Activated CD8-positive, alpha-beta memory T cell treated with anti-CD3 and anti-CD28 coated beads for 4 hours (primary cell): ENCODE measurements at regions not wholly inside any gene's neighbourhood (a gene's known extent, or its start where the extent isn't known, plus 50 kb on each side); places are given as distances from the start of the nearest gene placed in this dataset.
"Not testable (repeated sequence)": the region's sequence is repeated elsewhere in the genome, so short reads cannot be mapped to it uniquely, and the experiment has no call there.

ENCODE experiments used
- DNase-seq, 2 donors: peaks; one replicate each; pipeline ENCODE4 v3.0.0-alpha.2; 2020; ENCODE audit warnings: low read depth in 2 of 2

DNA sequence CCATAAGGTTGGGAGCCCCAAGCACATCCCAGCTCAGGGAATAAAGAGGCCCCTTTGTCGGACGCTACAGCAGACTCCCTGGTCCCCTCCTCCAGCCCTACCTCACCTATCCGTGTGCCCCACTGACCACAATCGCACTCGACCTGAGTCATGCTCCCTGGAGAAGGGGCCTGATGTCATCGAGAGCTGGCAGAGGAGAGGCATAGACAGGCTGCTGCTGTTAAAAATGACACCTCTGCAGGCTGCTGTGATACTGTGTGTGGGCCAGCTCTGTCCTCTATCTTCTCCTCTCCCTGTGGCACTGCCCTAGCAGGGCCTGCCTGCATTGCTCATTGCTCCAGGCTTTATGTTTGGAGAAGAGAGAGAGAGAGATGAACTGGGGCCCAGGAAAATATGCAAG lies 123.4 kb upstream of the SYT13 start:
- DNase-seq, result no peak

DNA sequence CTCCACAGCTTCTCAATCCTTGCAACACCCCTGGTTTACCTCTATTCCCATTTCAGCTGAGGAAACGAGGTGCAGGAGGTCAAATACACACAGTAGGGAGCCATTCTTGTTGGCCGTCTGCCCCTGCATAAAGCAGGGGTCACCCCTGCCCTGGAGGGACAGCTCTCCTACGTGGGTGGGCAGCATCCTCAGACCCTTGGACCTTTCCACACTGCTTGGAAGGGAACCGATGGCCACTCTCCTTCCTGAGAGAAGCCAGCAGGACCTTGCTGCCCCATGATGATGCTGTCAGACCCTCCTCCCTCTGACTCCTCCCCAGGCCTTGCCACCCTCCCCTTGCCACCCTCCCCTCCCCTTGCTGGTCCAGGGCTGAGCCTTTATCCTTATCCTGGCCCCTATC lies 121.1 kb upstream of the SYT13 start:
- DNase-seq, result no peak

DNA sequence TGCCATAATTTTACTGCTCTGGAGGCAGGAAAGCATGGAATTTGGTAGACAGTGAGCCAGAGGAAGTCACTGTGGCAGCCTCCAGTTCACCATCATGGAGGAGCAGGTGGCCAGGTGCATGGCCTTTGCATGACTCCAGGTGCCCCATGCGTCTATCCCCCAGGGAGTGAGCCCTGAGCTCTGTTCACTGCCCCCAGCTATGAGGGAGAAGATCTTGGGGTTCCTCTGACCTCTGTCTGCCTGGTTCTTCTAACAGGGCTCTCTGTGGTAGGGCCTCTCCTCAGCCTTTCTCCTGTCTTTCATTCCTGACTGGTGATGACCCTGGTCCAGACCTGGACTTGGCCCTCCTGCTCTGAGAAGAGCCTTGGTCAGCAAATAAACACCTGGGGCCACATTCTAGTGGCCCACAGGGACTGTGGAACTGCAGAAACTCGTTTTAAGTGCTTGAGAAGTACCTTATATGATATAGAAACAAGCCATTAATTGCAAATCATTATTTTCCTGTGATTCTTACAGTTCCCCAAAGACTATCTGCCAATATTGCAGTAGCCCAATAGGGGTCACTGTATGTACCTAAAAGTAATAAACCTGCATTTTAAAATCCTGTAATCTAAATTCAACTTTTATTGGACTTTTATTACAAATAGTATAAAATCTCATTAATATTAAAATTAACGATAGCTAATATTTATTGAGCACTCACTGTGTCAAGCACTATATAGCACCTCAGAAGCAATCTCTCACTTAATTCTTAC lies 120.0 kb upstream of the SYT13 start:
- DNase-seq, result no peak

DNA sequence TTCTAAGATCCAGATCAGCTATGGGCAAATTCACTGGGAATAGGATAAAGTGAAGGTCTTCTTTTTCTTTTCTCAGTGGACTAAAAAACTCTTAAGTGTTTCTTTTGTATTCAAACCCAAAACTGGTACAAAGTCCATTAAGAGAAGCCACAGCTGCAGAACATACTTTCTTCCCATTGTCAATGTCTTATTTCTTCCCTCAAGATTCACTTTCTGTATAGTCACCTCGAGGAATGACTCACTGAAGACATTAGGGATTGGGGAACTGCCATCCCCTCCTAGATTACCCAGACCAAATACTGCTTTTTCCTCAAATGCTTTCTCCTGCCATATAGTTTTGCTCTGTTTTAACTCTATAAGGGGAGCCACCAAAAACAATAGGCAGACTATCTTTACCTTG lies 117.4 kb upstream of the SYT13 start:
- DNase-seq, result not testable (repeated sequence)

DNA sequence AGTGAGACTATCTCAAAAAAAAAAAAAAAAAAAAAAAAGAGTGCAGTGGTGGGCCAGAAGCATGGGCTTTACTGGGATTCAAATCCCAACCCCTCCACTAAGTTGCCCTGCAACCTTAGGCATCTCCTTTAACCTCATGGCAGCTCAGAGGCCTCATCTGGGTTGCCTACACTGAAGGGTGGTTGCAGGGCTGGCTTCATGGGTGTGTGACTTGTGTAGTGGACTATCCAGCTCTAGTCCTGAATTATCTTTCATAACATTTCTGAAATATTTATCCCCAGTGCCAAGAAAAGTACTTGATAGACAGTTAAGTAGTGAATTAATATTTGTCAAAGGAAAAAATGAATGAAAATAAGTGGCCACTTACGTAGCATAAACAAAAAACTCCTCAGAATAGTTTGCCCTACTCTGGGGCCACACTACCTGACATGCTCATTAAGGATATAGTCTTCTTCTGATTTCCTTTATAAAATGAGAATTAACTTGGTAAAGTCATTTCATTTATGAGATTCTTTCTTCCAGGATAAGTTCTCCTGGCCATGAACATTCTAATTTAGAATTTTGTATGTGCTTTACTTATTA lies 116.0 kb upstream of the SYT13 start:
- no peak for DNase-seq

DNA sequence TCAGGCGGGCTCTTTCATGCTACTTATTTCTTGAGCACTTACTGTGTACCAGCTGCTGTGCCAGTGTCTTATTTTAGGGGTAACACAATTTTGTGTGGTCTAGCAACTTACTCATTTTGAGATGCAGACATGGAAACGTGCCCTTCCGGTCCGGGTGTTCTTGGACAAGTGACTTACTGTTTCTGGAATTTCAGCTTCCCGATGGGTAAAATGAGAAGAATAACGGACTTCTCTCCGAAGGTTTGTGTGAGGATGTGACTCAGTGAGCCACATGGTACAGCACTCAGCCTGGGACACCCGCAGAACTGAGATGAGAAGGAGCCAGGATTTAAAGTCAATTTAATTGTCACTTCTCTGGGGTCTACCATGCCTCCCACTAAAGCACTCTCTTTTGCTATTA lies 114.5 kb upstream of the SYT13 start:
- DNase-seq, result no peak

DNA sequence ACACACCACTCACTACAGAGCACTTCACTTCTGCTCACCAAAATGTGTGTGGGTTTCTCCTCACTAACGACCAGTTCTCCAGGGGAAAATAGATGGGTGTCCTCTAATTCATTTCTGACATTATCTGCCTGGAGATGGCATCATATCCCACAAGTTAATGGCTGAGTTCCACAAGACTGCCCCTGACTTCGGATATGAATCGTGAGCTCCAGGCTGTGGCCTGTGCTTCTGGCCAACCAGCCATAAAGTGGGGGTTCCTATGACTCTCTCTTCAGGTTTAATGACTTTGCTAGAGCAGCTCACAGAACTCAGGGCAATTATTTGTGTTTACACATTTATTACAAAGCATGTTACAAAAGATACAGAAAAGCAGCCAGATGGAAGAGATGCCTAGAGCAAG lies 113.0 kb upstream of the SYT13 start:
- DNase-seq, result no peak

DNA sequence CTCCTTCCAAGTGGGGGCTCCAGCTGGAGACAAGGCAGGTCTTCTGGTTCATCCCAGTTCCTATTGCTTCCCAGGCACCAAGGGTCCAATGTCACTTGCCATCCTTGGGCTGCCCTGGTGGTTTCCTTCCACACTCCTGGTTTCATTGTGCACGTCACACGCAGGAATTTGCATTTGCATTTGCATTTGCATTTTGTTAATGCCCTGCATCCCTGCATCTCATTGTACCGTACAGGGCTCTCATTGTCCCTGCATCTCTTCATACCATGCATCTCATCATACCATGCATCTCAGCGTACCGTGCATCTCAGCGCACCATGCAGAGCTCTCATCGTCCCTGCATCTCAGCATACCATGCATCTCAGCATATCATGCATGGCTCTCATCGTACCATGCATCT lies 112.2 kb upstream of the SYT13 start:
- DNase-seq, result no peak

DNA sequence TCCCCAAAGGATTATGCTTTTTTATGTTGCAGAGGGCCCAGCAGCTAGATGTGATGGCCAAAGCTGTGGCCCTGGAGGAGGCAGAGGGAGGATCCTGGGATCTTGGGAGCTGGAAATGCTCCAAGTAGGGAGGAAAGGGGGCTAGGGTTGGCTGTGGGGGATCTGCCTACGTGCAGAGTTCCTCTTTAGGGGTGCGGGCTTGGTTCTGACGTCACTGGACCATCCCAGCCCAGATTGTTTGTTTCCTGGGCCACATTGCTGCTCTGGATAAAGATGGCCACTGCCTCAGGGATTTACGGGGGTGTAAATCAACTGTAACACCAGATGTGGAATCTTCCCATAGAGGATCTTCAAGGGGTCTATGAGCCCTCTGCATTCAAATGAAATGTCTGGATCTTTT lies 110.3 kb upstream of the SYT13 start:
- no peak for DNase-seq

DNA sequence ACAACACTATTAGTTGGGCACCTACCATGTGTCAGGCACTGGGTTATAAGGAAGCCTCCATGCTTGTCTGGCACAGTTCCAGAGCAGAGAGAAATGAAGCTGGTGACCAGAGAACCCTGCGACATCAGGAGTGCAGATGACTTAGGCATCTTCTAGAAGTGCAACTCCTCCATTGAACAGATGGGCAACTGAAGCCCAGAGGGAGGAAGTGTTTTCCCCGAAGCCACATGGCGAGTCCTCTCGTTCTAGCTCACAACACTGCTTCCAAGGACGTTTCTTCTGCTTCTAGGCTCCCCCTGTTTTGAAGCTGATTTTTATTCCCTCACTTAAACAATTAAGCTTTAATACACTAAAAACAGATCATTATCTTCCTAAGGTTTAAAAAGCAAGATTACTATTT lies 109.8 kb upstream of the SYT13 start:
- no peak for DNase-seq

DNA sequence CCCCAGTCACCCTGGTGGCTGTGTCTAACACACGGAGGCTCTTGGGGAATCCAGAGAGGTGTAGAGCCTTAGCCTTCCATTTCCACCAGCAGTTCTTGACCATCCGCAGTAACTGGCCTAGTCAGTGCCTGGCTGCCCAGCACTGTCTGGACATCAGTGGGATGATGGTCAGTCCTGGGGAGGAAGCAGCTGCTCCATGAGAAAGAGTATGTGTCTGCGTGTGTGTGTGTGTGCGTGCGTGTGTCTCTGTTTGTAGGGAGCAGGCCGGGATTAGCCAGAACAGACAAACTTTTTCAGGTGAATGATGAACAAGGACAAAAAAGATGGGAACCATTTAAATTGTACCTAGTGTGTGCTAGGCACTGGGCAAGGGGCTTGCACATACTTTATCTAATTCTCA lies 109.3 kb upstream of the SYT13 start:
- DNase-seq, result no peak

DNA sequence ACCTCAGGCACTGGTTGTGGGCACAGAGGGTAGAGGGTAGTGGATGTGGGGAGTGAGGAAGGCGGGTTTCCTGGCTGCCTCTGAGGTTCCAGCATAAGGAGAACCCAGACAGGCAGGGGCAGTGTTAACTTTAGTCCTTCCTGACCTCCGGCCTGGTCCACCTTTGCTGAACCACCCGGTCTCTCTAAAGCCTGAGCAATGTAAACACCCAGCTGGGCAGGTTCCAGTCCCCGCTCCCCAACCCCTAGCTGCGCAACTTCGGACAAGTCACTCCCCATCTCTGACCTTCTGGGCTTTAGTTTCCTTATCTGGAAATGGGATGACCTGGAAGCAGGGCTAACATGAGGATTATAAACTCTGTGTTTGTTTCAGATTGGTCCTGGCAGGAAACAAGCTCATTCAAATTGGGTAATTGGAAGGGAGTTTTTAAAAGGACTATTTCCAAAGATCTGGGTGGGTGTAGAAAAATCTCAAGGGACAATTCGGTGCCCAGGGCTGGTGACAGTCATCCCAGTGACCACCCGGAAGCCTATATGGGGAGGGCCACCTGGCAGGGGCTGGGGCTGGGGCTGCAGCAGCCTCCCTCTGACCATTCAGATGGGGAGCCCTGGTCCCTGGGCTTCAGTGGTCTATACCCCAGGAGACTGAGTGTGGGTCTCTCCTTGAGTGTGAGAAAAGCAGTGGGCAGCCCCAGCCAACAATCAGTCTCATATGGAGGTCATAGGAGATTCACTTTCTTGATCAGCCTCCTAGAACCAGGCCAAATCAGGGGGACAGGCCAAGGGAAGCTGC lies 108.3 kb upstream of the SYT13 start:
- no peak for DNase-seq

DNA sequence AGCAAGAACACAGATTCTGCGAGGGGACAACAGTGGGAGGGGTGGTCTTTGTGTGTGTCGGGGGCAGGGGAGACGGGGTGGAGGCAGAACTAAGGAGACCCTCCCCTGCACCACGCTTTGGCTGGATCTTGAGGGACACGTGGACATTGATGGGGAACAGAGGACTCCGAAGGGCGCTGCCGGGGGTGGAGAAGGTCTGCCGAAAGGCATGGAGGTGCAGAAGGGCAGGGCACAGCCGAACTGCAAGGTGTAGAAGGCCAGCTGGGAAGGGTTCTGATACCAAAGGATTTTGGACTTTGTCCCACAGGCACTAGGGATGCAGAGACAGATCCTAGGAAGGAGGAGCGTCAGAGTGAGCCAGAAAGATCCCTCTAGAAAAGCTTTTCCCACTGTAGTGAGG lies 107.7 kb upstream of the SYT13 start:
- no peak for DNase-seq

DNA sequence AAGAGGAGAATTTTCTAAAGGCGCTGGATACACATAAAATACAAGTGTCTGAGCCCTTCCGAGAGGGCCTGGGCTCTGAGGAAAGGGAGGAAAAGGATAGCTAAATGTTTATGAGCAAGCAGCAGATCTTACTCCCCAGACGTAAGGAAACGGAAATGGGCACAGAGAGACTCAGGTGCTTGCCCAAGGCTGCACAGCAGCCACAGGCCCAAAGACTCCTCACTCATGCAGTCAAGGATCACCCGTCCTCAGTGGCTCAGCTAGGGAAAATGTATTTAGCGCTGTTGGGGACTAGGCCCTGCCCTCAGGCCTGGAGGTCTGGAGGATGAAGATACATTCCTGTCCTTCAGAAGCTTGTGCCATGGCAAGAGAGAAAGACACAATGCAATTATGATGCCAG lies 107.2 kb upstream of the SYT13 start:
- DNase-seq, result no peak

DNA sequence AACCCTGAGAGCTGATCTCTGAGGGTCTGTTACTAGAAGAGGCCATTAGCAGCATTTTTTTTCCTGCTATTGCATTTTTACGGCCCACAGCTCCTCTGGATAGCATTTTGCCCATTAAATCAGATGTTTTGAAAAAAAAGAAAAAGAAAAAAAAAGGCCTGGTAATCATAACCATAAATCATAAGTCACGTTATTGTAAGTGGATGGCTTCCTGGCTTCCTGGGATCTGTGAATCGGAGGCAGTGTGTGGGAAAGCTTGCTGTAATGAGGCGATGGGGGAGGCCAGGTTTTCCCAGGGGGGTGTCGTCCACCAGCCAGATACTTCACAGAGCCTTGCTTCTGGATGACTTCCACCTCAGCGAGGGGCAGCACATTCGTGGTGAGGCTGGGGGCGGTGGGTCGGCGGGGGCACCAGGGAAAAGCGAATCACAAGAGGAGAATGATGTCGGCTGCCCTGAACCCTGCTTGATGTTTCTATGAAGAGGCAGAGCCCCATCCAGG lies 106.5 kb upstream of the SYT13 start:
- DNase-seq, result no peak

DNA sequence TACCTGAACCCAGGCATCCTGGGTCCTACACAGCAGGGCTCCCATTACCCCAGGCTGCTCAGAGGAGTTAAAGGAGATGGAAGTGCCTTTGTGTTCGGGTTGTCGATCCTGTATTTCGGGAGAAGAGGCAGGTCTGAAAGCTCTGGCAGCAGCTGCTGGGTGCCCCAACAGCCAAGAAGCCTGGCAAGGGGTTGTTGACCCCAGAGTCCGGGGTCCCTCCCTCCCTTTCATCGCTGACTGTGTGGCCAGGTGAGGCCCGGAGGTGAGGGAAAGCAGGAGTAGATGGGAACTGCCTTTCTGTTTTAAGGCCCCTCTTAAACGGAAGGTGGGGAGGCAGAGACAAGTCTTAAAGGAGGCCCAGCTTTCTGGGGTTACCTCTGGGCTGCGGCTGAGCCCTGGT lies 106.0 kb upstream of the SYT13 start:
- DNase-seq, result no peak

DNA sequence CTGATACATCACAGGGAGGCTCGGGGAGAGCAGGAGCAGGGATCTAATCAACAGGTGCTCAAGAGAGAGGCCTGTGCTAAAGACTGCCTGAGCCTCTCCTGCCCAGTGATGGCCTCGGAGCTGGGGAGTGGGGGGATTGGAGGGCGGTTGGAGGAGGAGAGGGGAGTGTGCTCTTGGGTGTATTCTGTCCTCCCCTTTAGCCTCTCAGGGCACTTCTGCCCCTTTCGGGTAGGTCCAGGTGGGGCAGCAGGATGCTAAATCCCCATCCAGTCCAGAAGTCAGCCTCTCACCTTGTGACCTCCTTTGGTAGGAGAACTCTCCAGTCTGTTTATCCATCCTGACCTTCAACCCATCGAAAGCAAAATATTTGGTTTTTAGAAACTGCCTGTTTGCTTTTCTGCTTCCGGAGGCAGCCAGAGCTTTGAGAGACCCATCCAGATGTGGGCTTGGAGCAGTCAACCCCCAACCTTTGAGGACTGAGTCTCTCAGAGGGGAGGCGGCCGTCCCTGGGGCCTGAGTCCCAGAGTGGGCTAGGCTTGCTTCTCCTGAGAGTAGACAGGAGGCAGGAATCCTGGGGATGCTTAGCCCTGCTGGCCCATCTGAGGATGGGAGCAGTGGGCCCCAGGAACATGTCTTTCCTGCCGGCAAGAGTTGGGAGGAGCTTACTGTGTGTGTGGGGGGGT lies 105.2 kb upstream of the SYT13 start:
- DNase-seq, result no peak

DNA sequence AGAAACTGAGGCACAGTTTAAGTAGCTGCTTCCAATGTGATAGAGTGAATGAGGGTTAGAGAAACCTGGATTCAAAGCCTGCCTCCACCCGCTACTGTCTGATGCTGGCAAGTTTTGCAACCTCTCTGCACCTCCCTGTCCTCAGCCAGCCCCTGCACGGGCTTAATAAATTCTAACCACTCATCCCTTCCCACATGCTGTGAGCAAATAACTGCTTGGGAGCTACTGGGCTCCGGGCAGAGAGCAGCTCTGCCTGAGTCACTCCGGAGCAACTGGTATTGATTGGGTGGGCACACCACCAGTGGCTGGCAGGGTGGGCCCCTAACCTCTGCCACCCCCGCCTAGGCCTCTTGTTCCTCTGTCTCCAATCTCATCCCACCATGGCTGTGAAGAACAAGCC lies 104.3 kb upstream of the SYT13 start:
- DNase-seq, result no peak

DNA sequence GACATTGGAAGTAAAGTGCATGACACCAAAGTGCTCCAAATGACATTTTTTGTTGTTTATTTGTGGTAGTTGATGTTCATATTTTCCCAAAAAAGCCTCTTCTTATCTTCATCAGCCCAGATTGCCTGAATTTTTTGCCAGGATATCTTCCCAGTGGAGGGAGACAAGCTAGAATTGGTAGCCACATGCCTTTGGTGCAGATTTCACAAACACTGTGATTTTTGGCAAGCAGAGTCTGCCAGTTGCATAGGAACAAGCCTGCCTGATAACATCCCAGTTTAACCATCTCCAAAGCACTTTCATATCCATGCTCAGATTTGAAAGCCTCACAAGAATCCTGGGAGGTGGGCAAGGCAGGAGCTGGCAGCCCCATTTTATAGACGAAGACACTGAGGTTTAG lies 102.3 kb upstream of the SYT13 start:
- DNase-seq, result no peak

DNA sequence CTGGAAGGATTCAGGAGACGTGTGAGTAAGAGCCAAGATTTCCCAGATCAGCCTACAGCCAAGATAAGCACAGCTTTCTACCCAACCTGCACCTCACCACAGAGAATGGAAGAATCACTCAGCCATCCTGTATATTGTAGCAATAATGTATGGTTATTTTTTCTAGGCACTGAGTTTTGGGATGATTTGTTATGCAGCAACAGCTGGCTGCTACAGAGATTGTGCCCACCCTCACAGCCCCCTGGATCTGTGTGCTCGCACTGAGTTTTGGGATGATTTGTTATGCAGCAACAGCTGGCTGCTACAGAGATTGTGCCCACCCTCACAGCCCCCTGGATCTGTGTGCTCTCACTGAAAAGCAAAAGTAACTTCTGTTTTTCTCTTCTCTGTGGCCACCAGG lies 101.7 kb upstream of the SYT13 start:
- DNase-seq, result not testable (repeated sequence)

DNA sequence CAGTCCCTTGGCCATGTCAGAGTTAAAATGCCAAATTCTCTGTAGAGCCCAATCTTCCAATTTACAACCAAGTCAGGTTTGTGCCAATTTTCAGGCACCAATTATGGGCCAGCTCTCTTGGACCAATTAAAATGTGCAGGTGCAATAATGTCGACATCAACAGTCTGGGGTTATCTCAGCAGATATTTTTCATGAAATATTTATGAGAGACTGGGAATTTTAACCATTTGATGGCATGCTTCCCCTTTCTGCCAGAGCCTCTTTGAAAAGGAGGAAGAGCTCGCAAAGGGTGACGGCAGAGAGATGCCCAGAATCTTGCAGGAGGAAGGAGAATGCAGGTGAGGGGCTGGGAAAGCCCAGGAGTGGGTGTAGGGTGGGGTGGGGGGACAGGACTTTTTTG lies 100.8 kb upstream of the SYT13 start:
- no peak for DNase-seq

DNA sequence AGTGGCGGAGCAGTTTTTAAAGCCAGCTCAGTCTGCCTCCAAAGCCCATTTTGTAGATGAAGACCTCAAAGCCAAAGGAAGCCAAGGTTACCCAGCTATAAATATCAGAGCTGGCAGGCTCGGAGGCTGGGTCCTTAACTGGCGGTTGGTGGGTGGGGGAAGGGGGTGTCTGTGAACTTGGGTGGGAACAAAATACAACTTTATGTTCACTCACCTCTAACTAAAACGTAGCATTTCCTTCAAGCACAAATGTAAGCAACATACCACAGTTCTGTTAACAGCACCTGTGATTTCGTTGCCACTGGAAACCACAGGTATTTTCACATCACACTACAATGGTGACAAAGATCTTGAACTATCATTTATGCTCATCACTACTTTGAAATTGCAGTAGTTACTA lies 99.7 kb upstream of the SYT13 start:
- DNase-seq, result no peak
